ENCODE measurements at regions not wholly inside any gene's neighbourhood (a gene's known extent, or its start where the extent isn't known, plus 50 kb on each side); places are given as distances from the start of the nearest gene placed in this dataset.

DNA sequence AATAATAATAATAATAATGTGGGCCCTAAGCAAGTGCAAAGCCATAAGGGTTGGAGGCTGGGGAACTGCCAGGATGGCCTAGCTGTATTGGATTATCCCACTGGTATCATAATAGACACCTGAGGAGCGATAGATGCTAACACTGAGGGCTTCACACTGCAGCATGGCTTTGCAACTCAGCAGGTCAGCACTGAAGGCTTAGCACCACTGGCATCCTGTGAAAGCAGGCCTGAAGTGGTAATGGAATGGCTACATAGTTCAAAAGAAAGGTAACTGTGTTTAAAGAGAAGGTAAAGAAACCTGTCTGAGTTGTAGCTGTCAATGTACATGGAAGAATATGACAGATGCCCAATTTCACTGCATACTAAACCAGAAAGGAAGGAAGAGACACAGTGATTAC is 359.0 kb downstream of the OSTF1 start:
- Histone ChIP-seq H4K91ac (ENCODE audit: insufficient read depth, low read depth, low read length) (no peak overlapping the region), H4K8ac (ENCODE audit: low read depth in 2 of 2, low read length in 2 of 2) (no peak overlapping the region), H3K4ac (ENCODE audit: low read depth, low read length) (no peak overlapping the region), H2BK15ac (ENCODE audit: low read depth, low read length) (no peak overlapping the region), H2AK5ac (ENCODE audit: low read depth, low read length) (no peak overlapping the region), H2BK20ac (ENCODE audit: low read depth, low read length) (no peak overlapping the region), H2AK9ac (replicated peaks; ENCODE audit: low read depth, low read length, poor library complexity) (no peak overlapping the region), H2AFZ (replicated peaks; ENCODE audit: low read length, poor library complexity) (no peak overlapping the region), H3K9me3 (ENCODE audit: control insufficient read depth, insufficient read depth, low read length) (no peaks in the 10 kb centered on the region; the same call in 1 of the 2 replicates), H3K4me2 (ENCODE audit: low read depth, low read length) (no peak overlapping the region), H3K4me3 (ENCODE audit: insufficient read depth, low read depth, low read length) (no peak overlapping the region), H2BK5ac (ENCODE audit: low read depth, low read length, poor library complexity, severe bottlenecking) (no peak overlapping the region), H4K20me1 (ENCODE audit: insufficient read depth, low read length) (no peaks in the 10 kb centered on the region), H3K23ac (ENCODE audit: low read depth, low read length) (no peak overlapping the region), H3K18ac (ENCODE audit: low read depth, low read length) (no peak overlapping the region), H3K9ac (ENCODE audit: low read depth, low read length) (no peak overlapping the region), H3K27me3 (ENCODE audit: control insufficient read depth, insufficient read depth, low read length) (no peaks in the 10 kb centered on the region), H3K27ac (ENCODE audit: insufficient read depth, low read length) (no peak overlapping the region), H3K79me1 (ENCODE audit: low read depth in 1 of 2, low read length in 2 of 2) (no peaks in the 10 kb centered on the region), H3K4me1 (ENCODE audit: control insufficient read depth, insufficient read depth, low read length) (no peaks in the 10 kb centered on the region), H3K36me3 (ENCODE audit: control insufficient read depth, insufficient read depth, low read length) (no peaks in the 10 kb centered on the region), H4K5ac (ENCODE audit: low read depth, low read length) (no peak overlapping the region), H3K9me1 (ENCODE audit: insufficient read depth, low read length) (no peaks in the 10 kb centered on the region), H3K14ac (replicated peaks; ENCODE audit: low read depth, low read length) (no peak overlapping the region), H3K56ac (ENCODE audit: extremely low read depth, insufficient read depth, low read length) (no peak overlapping the region), H2BK120ac (ENCODE audit: low read depth, low read length) (no peak overlapping the region)
- BruUV-seq (replicated peaks): no TSS peak
- no peak for ATAC-seq (ENCODE audit: low read depth)
- no peak for DNase-seq
- TF ChIP-seq SMC3 (IDR thresholded peaks at IDR 0.05; ENCODE audit: low read depth, low read length) (no peak), MXI1 (IDR thresholded peaks at IDR 0.05; ENCODE audit: borderline replicate concordance, low read depth, low read length) (no peak), MAFK (IDR thresholded peaks at IDR 0.05; ENCODE audit: low read depth, low read length) (no peak), CHD1 (IDR thresholded peaks at IDR 0.05; ENCODE audit: low read depth, low read length) (no peak), MAZ (IDR thresholded peaks at IDR 0.05; ENCODE audit: borderline replicate concordance, low read depth, low read length) (no peak), USF2 (IDR thresholded peaks at IDR 0.05; ENCODE audit: low read depth, low read length) (no peak), RAD21 (IDR thresholded peaks at IDR 0.05; ENCODE audit: low read length) (no peak), FOS (IDR thresholded peaks at IDR 0.05; ENCODE audit: low read depth, low read length) (no peak), CEBPB (IDR thresholded peaks at IDR 0.05; ENCODE audit: low read depth, low read length) (no peak), RCOR1 (IDR thresholded peaks at IDR 0.05; ENCODE audit: insufficient replicate concordance, low read length) (no peak), BHLHE40 (IDR thresholded peaks at IDR 0.05; ENCODE audit: low read depth, low read length) (no peak)
- POLR2A ChIA-PET (ENCODE audit: unreplicated experiment): no interaction called here
- WGBS, 2 experiments (ENCODE audit: extremely low coverage in 2 of 2, insufficient read length in 1 of 2): no CpG with 5 or more reads among the region's 1 CpG
- intact Hi-C loops (cut with micrococcal nuclease) (no loop called here), dilution Hi-C loops (cut with HindIII; ENCODE audit: low sequenced_read_pairs, unreplicated experiment) (no loop called here), in situ Hi-C loops (cut with MboI; ENCODE audit: low sequenced_read_pairs) (no loop called here)
- CTCF ChIA-PET: no interaction called here
